Ovary (tissue), 7 donors: ENCODE measurements at regions not wholly inside any gene's neighbourhood (a gene's known extent, or its start where the extent isn't known, plus 50 kb on each side); places are given as distances from the start of the nearest gene placed in this dataset.

ENCODE experiments used
- DNase-seq, 5 donors: peaks; one replicate each; pipeline ENCODE4 v3.0.0-alpha.2; 2019 to 2020
- H3K27ac ChIP-seq, 2 donors: fragments of 200-600 bp; one replicate each; pipeline versions ENCODE4 v1.5.1 to v1.8.0; 2019 to 2022
- H3K27me3 ChIP-seq: fragments of 200-600 bp; one replicate; pipeline ENCODE4 v1.8.0; 2022
- H3K36me3 ChIP-seq: fragments of 200-600 bp; sonication (generic); one replicate; pipeline ENCODE4 v1.5.1; 2019
- H3K4me1 ChIP-seq: one replicate; pipeline ENCODE4 v1.8.1; 2013; ENCODE audit warnings: mild to moderate bottlenecking, moderate library complexity; ENCODE audit not compliant: insufficient read depth
- H3K4me3 ChIP-seq: fragments of 200-600 bp; sonication (generic); one replicate; pipeline ENCODE4 v1.5.1; 2017
- H3K9me3 ChIP-seq, 2 donors: fragments of 200-600 bp in 1 of 2; sonication (generic) in 1 of 2; one replicate each; pipeline versions ENCODE4 v1.5.1 to v1.8.1; 2013 to 2019; ENCODE audit warnings: mild to moderate bottlenecking in 1 of 2, moderate library complexity in 1 of 2
- EP300 ChIP-seq: sonication (generic); formaldehyde crosslinking; IDR thresholded peaks from one replicate; pipeline ENCODE4 v1.6.1; 2017; ENCODE audit warnings: antibody characterized with exemption
- POLR2A ChIP-seq: fragments of 450-650 bp; IDR thresholded peaks from one replicate; pipeline ENCODE4 v1.6.1; 2017; ENCODE audit warnings: antibody characterized with exemption, mild to moderate bottlenecking, moderate library complexity
- WGBS, 3 donors: extraction: QIAGEN DNeasy Blood & Tissue Kit in 1 of 3; methylation state at CpG; one replicate each; pipeline versions ENCODE4 v1.1.5 to v1.1.7; 2013 to 2017; 5-methylcytosine and 5-hydroxymethylcytosine counted together
- intact Hi-C, 4 donors: fragments of 100-400 bp; cut with DNase I; formaldehyde crosslinking; loops; one replicate each; pipeline versions ENCODE4 v1.11.0 to v1.15.1; 2022 to 2023
- TF ChIP-seq, protein P1 (sequence below), 3 donors: fragments of 450-650 bp in 2 of 3; fragments of 200-600 bp in 1 of 3; IDR thresholded peaks; one replicate each; pipeline versions ENCODE4 v1.5.1 to v1.8.0; 2016 to 2022; ENCODE audit warnings: antibody characterized with exemption in 3 of 3, mild to moderate bottlenecking in 1 of 3
- donor health status: DM: no; HTN: no; CAD: no; lungs with moderate emphysema.
- donor health status: DM: no; HTN: no; CAD: no.
- donor health status: Bipolar disorder and iron deficiency.
- donor health status: DM: no; HTN: no; CAD: no.
- donor health status: DM: yes; HTN: yes; CAD: no.

DNA sequence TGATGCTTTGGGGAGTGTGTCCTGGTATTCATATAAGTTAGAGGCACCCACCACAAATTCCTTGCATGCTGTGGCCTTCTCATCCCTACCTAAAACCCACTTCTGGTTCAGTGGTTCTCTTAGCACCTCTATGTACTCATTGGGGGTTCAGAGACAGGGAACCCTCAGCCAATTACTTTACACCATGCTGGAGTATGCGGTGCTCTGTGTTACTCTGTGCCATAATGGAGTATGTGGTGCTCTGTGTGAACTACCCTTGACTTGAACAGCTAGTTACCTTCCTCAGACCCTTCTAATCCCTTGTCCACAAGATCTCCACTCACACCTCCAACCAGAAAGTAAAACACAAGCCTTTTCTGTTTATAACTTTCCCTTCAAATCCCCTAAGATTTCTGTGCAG is 172.5 kb upstream of the E2F7 start:
- Histone ChIP-seq H3K4me1 (peaks cover 16% of the 10 kb centered on the region), H3K4me3 (no peak overlapping the region), H3K9me3 (no peaks in the 10 kb centered on the region), H3K27me3 (no peaks in the 10 kb centered on the region), H3K36me3 (no peaks in the 10 kb centered on the region), H3K27ac (peak overlapping the region in 1 of 2 donors; percentile 84)
- 65 to 80% (median 80%) methylated on average over 1 of the region's 1 CpG for WGBS, 3 donors
- TF ChIP-seq POLR2A (no peak), EP300 (no peak)
- TF ChIP-seq, protein P1, sequence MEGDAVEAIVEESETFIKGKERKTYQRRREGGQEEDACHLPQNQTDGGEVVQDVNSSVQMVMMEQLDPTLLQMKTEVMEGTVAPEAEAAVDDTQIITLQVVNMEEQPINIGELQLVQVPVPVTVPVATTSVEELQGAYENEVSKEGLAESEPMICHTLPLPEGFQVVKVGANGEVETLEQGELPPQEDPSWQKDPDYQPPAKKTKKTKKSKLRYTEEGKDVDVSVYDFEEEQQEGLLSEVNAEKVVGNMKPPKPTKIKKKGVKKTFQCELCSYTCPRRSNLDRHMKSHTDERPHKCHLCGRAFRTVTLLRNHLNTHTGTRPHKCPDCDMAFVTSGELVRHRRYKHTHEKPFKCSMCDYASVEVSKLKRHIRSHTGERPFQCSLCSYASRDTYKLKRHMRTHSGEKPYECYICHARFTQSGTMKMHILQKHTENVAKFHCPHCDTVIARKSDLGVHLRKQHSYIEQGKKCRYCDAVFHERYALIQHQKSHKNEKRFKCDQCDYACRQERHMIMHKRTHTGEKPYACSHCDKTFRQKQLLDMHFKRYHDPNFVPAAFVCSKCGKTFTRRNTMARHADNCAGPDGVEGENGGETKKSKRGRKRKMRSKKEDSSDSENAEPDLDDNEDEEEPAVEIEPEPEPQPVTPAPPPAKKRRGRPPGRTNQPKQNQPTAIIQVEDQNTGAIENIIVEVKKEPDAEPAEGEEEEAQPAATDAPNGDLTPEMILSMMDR (IDR thresholded peaks at IDR 0.05): no peak
- no peak for DNase-seq
- intact Hi-C loops: no loop called here

DNA sequence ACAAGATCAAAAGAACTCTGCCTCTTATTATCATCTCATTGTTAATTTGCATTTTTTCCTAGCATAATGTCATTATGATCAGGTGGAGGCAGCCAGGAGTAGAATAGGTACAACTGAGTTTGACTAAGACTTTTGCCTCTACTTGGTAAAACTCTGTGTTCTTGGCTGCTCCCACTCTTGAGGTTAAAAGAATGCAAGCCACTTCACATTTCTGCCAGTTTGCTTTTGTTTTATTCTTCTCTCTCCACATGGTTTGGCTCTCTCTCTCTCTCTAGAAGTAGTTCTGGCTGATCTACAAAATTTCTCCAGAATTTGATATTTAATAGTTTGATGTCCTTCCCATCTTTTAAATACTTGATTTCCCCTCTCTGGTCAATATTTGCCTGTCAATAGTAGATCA is 170.7 kb upstream of the E2F7 start:
- H3K27ac ChIP-seq: peak overlapping the region in 1 of 2 donors; percentile 84
- no peak for TF ChIP-seq EP300
- no peak for TF ChIP-seq POLR2A
- TF ChIP-seq, protein P1 (IDR thresholded peaks at IDR 0.05): no peak
- no peak overlapping the region for H3K4me3 ChIP-seq
- no peaks in the 10 kb centered on the region for H3K36me3 ChIP-seq
- no peak for DNase-seq
- no peaks in the 10 kb centered on the region for H3K9me3 ChIP-seq
- no peaks in the 10 kb centered on the region for H3K27me3 ChIP-seq
- intact Hi-C loops: no loop called here
- H3K4me1 ChIP-seq: peaks cover 18% of the 10 kb centered on the region

DNA sequence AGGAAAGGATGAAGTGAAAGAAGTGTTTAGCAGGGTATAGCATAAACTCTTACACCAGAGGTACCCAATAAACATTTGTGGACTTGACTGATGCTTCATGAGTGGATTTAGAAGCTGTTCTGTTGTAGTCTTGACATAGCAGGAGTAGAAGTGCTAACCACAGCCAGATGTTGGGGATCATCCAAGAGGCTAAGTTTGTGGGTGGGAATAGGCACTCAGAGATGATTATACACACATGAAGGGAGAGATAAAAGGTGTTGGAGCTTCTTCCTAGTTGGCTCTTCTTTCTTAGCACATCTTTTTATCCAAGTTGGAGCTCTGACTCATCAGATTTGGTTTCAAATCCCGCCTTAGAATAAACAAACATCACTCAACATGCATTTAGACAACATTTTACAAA is 166.7 kb upstream of the E2F7 start:
- intact Hi-C loops: loop anchor here in 1 of 4 donors (5.0 kb wide), 1 partner anchor 90 kb away; no protein-coding TSS in a partner anchor
- no peaks in the 10 kb centered on the region for H3K36me3 ChIP-seq
- peak overlapping the region in 1 of 2 donors; percentile 73 for H3K27ac ChIP-seq
- peak in 1 of 5 donors; percentile 32 for DNase-seq
- TF ChIP-seq EP300 (no peak), POLR2A (no peak)
- TF ChIP-seq, protein P1 (IDR thresholded peaks at IDR 0.05): no peak
- H3K4me1 ChIP-seq: peaks cover 10% of the 10 kb centered on the region
- 16 to 27% (median 21%) methylated on average over 1 of the region's 1 CpG for WGBS, 3 donors
- H3K9me3 ChIP-seq: no peaks in the 10 kb centered on the region
- H3K4me3 ChIP-seq: no peak overlapping the region
- no peaks in the 10 kb centered on the region for H3K27me3 ChIP-seq

GRCh38 chr12:77231501-77231918 is 166.1 kb upstream of the E2F7 start:
- 1 to 4% (median 2%) methylated on average over 5 of the region's 5 CpGs for WGBS, 3 donors
- no peaks in the 10 kb centered on the region for H3K36me3 ChIP-seq
- H3K4me1 ChIP-seq: peaks cover 10% of the 10 kb centered on the region
- TF ChIP-seq POLR2A (no peak), EP300 (no peak)
- TF ChIP-seq, protein P1 (IDR thresholded peaks at IDR 0.05): no peak
- H3K4me3 ChIP-seq: no peak overlapping the region
- no peaks in the 10 kb centered on the region for H3K9me3 ChIP-seq
- peak; percentile 82 to 93 (median 90) for DNase-seq
- H3K27ac ChIP-seq: peak overlapping the region in 1 of 2 donors; percentile 73
- no peaks in the 10 kb centered on the region for H3K27me3 ChIP-seq
- intact Hi-C loops: loop anchor here in 1 of 4 donors (5.0 kb wide), 1 partner anchor 91 kb away; no protein-coding TSS in a partner anchor
